Endothelial cell of umbilical vein (primary cell): ENCODE measurements at regions not wholly inside any gene's neighbourhood (a gene's known extent, or its start where the extent isn't known, plus 50 kb on each side); places are given as distances from the start of the nearest gene placed in this dataset.

Experiments
- BruUV-seq: library from RNA; stranded (reverse); fragments of 400-500 nt; replicated peaks from 2 replicates; lab custom pipeline; 2021; lab: Mats Ljungman, UMichigan
- CTCF ChIA-PET: fragments of 300-600, 350-600 bp; sonication (Branson Sonifier 250); formaldehyde crosslinking; loops from one replicate; lab custom pipeline; 2021; ENCODE audit warnings: antibody characterized with exemption, inconsistent platforms; lab: Charles Lee
- POLR2A ChIA-PET: fragments of 300-600, 350-600 bp; sonication (Branson Sonifier 250); formaldehyde crosslinking; loops from one replicate; lab custom pipeline; 2021; ENCODE audit warnings: antibody characterized with exemption, inconsistent platforms; lab: Charles Lee
- DNase-seq: peaks from one replicate; pipeline ENCODE4 v3.0.0-alpha.2; 2011; ENCODE audit warnings: low read depth, low spot score
- FAIRE-seq: peaks from 2 replicates; lab custom pipeline; 2011; peaks lifted over from hg19 to GRCh38; lab: Jason Lieb, UNC
- H2AFZ ChIP-seq: 2 replicates; pipeline ENCODE4 v1.6.0; 2012; ENCODE audit warnings: low read depth, low read length, control low read depth, inconsistent platforms
- H3K27ac ChIP-seq: 2 replicates; pipeline ENCODE4 v1.5.1; 2011; ENCODE audit warnings: low read depth, mild to moderate bottlenecking, control low read depth, low read length, moderate library complexity; ENCODE audit not compliant: insufficient read depth
- H3K27me3 ChIP-seq, 2 experiments: 2 replicates each; pipeline versions ENCODE4 v1.6.0 to v1.6.1; 2011; ENCODE audit warnings: low read length in 2 of 2, mixed read lengths in 1 of 2; ENCODE audit not compliant: control insufficient read depth in 2 of 2, insufficient read depth in 2 of 2
- H3K36me3 ChIP-seq, 2 experiments: 2 replicates in 1 of 2; 3 replicates in 1 of 2; pipeline ENCODE4 v1.5.1; 2011; ENCODE audit warnings: low read length in 2 of 2, mild to moderate bottlenecking in 1 of 2, moderate library complexity in 1 of 2; ENCODE audit not compliant: control insufficient read depth in 2 of 2, insufficient read depth in 2 of 2; ENCODE audit errors: extremely low read depth in 1 of 2
- H3K4me1 ChIP-seq: 3 replicates; pipeline ENCODE4 v1.5.1; 2011; ENCODE audit warnings: mild to moderate bottlenecking, low read length; ENCODE audit not compliant: control insufficient read depth, insufficient read depth; ENCODE audit errors: extremely low read depth
- H3K4me2 ChIP-seq: 2 replicates; pipeline ENCODE4 v1.6.1; 2011; ENCODE audit warnings: low read length, control low read depth, mixed read lengths; ENCODE audit not compliant: insufficient read depth
- H3K4me3 ChIP-seq, 3 experiments: fragments of 200-600 bp in 1 of 3; sonication (generic), shearing (Covaris generic) in 1 of 3; replicated peaks in 1 of 3; 2 replicates each; pipeline ENCODE4 v1.5.1; 2011 to 2016; ENCODE audit warnings: control low read depth in 3 of 3, low read length in 3 of 3, mild to moderate bottlenecking in 2 of 3, inconsistent platforms in 1 of 3, low read depth in 1 of 3, moderate library complexity in 1 of 3; ENCODE audit not compliant: insufficient read depth in 1 of 3
- H3K79me2 ChIP-seq: 2 replicates; pipeline ENCODE4 v1.6.0; 2012; ENCODE audit warnings: low read length, inconsistent platforms; ENCODE audit not compliant: control insufficient read depth, insufficient read depth
- H3K9ac ChIP-seq: replicated peaks from 2 replicates; pipeline ENCODE3; 2011; ENCODE audit warnings: low read length, control low read depth; ENCODE audit not compliant: insufficient read depth; ENCODE audit errors: extremely low read depth
- H3K9me1 ChIP-seq: replicated peaks from 3 replicates; pipeline ENCODE4 v1.6.0; 2011; ENCODE audit warnings: mild to moderate bottlenecking, low read length; ENCODE audit not compliant: control insufficient read depth, insufficient read depth; ENCODE audit errors: extremely low read depth
- H3K9me3 ChIP-seq: replicated peaks from 2 replicates; pipeline ENCODE4 v1.5.1; 2012; ENCODE audit warnings: low read length, inconsistent platforms; ENCODE audit not compliant: control insufficient read depth, insufficient read depth
- H4K20me1 ChIP-seq: replicated peaks from 2 replicates; pipeline ENCODE3; 2011; ENCODE audit warnings: mild to moderate bottlenecking, low read length; ENCODE audit not compliant: control insufficient read depth, insufficient read depth; ENCODE audit errors: extremely low read depth
- CTCF ChIP-seq, 2 donors: IDR thresholded peaks; 1 replicate in 1 of 2; 2 replicates in 1 of 2; pipeline ENCODE4 v1.5.1; 2011; ENCODE audit warnings: low read length in 2 of 2, mild to moderate bottlenecking in 2 of 2, moderate library complexity in 2 of 2, control low read depth in 1 of 2, inconsistent platforms in 1 of 2, low read depth in 1 of 2; ENCODE audit not compliant: insufficient read depth in 1 of 2; ENCODE audit errors: extremely low read depth in 1 of 2
- EZH2 ChIP-seq: IDR thresholded peaks from 2 replicates; pipeline ENCODE4 v1.6.1; 2012; ENCODE audit warnings: borderline replicate concordance, low read depth, mild to moderate bottlenecking, moderate library complexity, low read length, inconsistent platforms; ENCODE audit not compliant: severe bottlenecking
- FOS ChIP-seq: IDR thresholded peaks from 2 replicates; pipeline ENCODE4 v1.6.1; 2011; ENCODE audit warnings: mild to moderate bottlenecking, low read length, moderate library complexity, borderline replicate concordance; ENCODE audit not compliant: insufficient read depth
- GATA2 ChIP-seq: IDR thresholded peaks from 2 replicates; pipeline ENCODE4 v1.7.0; 2011; ENCODE audit warnings: low read depth, mild to moderate bottlenecking, moderate library complexity, mixed read lengths, low read length; ENCODE audit not compliant: insufficient read length, insufficient read depth
- JUN ChIP-seq: IDR thresholded peaks from 2 replicates; pipeline ENCODE4 v1.6.1; 2011; ENCODE audit warnings: borderline replicate concordance, low read depth; ENCODE audit not compliant: insufficient read length, insufficient read depth
- MAX ChIP-seq: IDR thresholded peaks from 2 replicates; pipeline ENCODE4 v1.6.1; 2011; ENCODE audit not compliant: insufficient read depth, insufficient read length
- MYC ChIP-seq: IDR thresholded peaks from one replicate; pipeline ENCODE4 v1.6.1; 2011; ENCODE audit warnings: mild to moderate bottlenecking, low read depth, low read length
- POLR2A ChIP-seq: IDR thresholded peaks from 2 replicates; pipeline ENCODE4 v1.6.1; 2012; ENCODE audit warnings: low read depth, mild to moderate bottlenecking, control low read depth, low read length
- POLR2AphosphoS5 ChIP-seq: IDR thresholded peaks from 2 replicates; pipeline ENCODE4 v1.6.1; 2012; ENCODE audit warnings: low read depth, mild to moderate bottlenecking, control low read depth, low read length, moderate library complexity; ENCODE audit not compliant: insufficient read depth
- dilution Hi-C: fragments of 300-500 bp; cut with MboI; formaldehyde crosslinking; loops from one replicate; pipeline ENCODE4 v1.15.0; 2019; ENCODE audit warnings: low sequenced_read_pairs; ENCODE audit not compliant: extremely low pct_ligation_motif_present
- intact Hi-C: fragments of 100-400 bp; cut with micrococcal nuclease; formaldehyde crosslinking; loops from one replicate; pipeline ENCODE4 v1.10.0; 2022

- Histone ChIP-seq H3K9ac (no peak overlapping the region), H3K9me3 (no peaks in the 10 kb centered on the region), H3K4me3 (no peak overlapping the region), H4K20me1 (no peaks in the 10 kb centered on the region), H2AFZ (no peak overlapping the region), H3K27ac (no peak overlapping the region), H3K4me2 (no peak overlapping the region), H3K27me3 (no peaks in the 10 kb centered on the region), H3K36me3 (no peaks in the 10 kb centered on the region), H3K4me1 (no peaks in the 10 kb centered on the region), H3K79me2 (no peaks in the 10 kb centered on the region), H3K9me1 (no peaks in the 10 kb centered on the region)
- FAIRE-seq (no peak), DNase-seq (no peak)
- no peak for TF ChIP-seq JUN
- TF ChIP-seq EZH2, result no peak
- no peak for TF ChIP-seq MAX
- no peak for TF ChIP-seq FOS
- TF ChIP-seq MYC, result no peak
- TF ChIP-seq CTCF (IDR thresholded peaks at IDR 0.05; ENCODE audit: extremely low read depth in 1 of 2, insufficient read depth in 1 of 2, low read depth in 1 of 2, low read length in 2 of 2), result no peak
- TF ChIP-seq POLR2AphosphoS5, result no peak
- no peak for TF ChIP-seq GATA2
- no peak for TF ChIP-seq POLR2A
- dilution Hi-C loops (no loop called here), intact Hi-C loops (no loop called here)
- ChIA-PET CTCF (no interaction called here), POLR2A (no interaction called here)
- BruUV-seq, result no TSS peak
Observed at GRCh38 chr3:139258276-139258675, 85.5 kb upstream of the MRPS22 start.
